ENCODE measurements at regions not wholly inside any gene's neighbourhood (a gene's known extent, or its start where the extent isn't known, plus 50 kb on each side); places are given as distances from the start of the nearest gene placed in this dataset.

GRCh38 chr6:17226786-17227233, 54.4 kb upstream of the RBM24 start:
- TF ChIP-seq NR1H2 (CRISPR knock-in tag; IDR thresholded peaks at IDR 0.05) (no peak), ZNF217 (CRISPR knock-in tag; IDR thresholded peaks at IDR 0.05) (no peak), CTCF (IDR thresholded peaks at IDR 0.05 in 2 of 3, conservative IDR thresholded peaks at IDR 0.05 in 1 of 3; ENCODE audit: insufficient read depth in 2 of 3, low read depth in 1 of 3, low read length in 3 of 3) (no peak), ZNF318 (IDR thresholded peaks at IDR 0.05; ENCODE audit: borderline replicate concordance in 1 of 2, low read depth in 1 of 2) (no peak), EZH2 (IDR thresholded peaks at IDR 0.05; ENCODE audit: borderline replicate concordance, low read depth, low read length) (no peak), HDAC3 (IDR thresholded peaks at IDR 0.05; ENCODE audit: borderline replicate concordance, partially characterized antibody) (no peak), CBX3 (IDR thresholded peaks at IDR 0.05; ENCODE audit: borderline replicate concordance in 1 of 2, low read length in 2 of 2) (no peak)
